Caki2 (cell line): ENCODE measurements at regions not wholly inside any gene's neighbourhood (a gene's known extent, or its start where the extent isn't known, plus 50 kb on each side); places are given as distances from the start of the nearest gene placed in this dataset.
"Not testable (repeated sequence)": the region's sequence is repeated elsewhere in the genome, so short reads cannot be mapped to it uniquely, and the experiment has no call there.

Experiments used
- DNase-seq: peaks from one replicate; pipeline ENCODE4 v3.0.0-alpha.2; 2015; ENCODE audit warnings: low read depth
- in situ Hi-C: cut with HindIII; loops from 2 replicates; pipeline ENCODE4 v1.10.0; 2016; ENCODE audit warnings: low sequenced_read_pairs, low pct_unique_long_range_greater_than_20kb, mixed read lengths

DNA sequence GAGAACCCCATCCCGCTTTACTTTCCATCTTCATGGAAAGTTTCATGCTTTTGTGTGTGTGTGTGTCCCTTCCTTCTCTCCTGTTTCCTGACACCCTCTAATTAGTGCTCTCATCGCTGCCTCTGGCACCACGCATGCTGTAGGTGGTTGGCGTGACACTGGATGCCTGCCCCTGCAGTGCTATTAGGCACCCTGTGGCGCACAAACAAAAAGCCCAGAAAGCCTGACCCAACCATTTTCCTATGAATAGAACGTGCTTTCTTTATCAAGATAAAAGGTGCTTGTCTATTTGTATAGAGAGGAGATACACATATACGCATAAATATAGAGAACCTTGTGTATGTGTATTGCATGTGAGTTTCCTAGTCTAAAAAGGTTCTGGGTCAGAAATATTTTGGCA is 120.8 kb upstream of the CDCA7L start:
- DNase-seq = no peak
- in situ Hi-C loops = no loop called here

DNA sequence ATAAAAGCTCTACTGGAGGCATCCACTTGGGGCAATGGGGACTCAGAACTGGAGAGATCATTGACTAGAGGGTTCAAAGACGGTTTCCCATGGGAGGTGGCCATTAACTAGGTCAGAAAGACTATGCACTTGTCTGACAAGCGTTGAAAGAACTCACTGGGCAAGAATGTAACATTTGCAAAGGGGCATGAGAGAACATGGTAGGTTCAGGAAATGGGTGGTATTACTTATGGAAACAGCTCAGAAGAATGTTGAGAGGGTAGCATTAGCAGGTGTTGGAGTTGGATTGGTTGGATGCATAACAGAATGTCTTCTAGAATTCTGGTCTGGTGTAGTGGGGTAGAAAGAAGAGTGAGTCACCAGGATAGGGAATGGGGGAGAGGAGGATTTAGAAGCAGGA is 119.1 kb upstream of the CDCA7L start:
- DNase-seq = no peak
- in situ Hi-C loops = no loop called here

DNA sequence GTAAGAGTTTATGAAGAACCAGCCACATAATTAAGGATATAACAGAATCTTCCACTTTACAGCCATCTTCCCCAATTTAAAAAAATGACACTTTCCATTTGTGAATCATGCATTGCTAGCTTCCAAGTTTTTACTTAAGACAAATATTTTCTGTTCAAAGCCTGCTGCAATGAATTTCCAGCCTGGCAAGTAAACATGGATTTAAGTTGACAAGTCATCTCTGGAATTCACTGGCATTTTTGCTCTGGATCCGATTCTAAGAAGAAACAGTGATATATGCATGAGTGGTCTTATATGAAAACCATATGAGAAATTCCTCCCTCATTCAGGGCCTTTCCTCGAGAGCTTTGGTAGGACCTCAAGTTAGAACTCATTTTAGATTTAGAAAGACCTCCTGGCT is 116.1 kb upstream of the CDCA7L start:
- no peak for DNase-seq
- in situ Hi-C loops = no loop called here

DNA sequence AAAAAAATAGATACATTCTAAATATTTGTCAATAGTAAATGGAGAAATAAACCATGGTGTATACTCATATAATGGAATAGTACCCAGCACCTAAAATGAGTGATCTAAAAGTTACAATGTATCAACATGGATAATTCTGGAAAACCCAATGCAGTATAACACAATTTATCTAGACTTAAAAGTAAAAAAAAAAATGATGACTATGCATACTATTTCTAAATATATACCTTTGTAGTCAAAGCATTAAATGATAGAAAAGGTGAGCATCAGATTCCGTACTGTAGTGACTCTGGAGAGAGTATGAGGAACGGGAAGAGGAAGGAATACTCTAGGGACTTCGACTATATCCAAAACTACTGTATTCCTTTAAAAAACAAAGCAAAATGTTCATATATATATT is 115.2 kb upstream of the CDCA7L start:
- DNase-seq = no peak
- in situ Hi-C loops = no loop called here

DNA sequence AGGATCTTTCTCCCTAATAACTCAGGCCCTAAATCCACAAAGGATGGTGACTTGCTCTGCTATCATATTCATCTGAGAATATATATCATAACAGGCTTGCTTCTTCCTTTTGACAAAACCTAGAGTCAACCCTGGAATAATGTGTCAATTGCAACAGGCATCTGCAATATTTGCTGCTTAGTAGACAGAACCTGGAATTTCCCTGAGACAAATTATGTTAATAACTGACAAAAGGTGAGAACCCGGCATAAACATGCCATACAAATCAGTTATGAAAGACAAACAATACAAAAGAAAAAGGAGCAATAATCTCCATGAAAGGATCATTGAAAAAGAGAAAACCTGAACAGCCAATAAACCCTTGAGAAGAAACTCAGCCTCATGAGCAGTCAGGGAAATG is 114.5 kb upstream of the CDCA7L start:
- in situ Hi-C loops = no loop called here
- DNase-seq = no peak

DNA sequence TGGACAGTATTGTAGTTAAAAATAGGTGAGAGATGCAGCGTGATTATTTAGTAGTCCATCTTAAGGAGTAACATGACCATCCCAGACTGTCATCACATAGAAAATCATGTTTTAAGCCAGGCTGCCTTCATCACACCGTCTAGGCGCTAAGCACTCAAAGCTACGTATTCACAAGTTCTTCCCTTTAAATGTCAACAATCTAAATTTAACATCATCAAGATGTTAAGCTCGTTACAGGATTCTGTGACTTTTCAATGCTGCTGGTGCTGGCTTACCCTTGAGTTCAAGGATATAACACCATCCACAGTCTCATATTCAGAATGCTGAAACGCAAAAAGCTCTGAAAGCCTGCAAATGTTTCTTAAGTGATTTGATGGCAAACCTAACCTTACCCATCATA is 109.5 kb upstream of the CDCA7L start:
- in situ Hi-C loops = no loop called here
- DNase-seq = no peak

DNA sequence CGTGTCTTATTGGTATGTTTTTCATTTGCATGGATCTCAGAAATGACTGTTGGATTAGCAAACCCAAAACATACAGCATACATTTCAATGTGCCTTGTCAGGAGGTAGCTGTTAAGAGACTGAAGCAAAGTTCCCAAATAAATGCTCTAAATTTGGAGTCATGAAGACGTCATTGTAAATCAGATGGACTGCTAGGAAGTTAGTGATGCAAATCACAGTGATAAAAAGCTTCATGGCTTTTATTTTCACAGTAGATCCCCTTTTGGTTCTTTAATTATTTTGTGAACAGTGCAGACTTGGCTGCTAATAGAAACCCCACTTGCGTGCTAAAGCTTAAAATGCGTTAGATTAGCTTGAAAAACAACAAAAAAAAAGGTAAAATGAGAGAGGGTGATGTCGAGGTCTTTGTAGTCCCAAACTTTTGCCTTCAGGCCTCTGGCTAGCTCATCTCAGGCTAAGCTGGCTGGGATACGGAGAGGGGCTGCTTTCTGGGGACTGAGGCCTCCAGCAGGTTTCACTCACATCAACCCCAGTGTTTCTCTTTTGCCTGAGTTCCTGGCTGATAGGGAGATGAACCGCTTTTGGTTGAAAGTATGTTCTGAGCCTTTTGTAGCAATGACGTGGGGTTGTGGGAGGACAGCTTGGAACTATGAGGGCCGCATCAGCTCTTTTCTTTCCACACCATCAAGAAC is 107.1 kb upstream of the CDCA7L start:
- in situ Hi-C loops = no loop called here
- no peak for DNase-seq

DNA sequence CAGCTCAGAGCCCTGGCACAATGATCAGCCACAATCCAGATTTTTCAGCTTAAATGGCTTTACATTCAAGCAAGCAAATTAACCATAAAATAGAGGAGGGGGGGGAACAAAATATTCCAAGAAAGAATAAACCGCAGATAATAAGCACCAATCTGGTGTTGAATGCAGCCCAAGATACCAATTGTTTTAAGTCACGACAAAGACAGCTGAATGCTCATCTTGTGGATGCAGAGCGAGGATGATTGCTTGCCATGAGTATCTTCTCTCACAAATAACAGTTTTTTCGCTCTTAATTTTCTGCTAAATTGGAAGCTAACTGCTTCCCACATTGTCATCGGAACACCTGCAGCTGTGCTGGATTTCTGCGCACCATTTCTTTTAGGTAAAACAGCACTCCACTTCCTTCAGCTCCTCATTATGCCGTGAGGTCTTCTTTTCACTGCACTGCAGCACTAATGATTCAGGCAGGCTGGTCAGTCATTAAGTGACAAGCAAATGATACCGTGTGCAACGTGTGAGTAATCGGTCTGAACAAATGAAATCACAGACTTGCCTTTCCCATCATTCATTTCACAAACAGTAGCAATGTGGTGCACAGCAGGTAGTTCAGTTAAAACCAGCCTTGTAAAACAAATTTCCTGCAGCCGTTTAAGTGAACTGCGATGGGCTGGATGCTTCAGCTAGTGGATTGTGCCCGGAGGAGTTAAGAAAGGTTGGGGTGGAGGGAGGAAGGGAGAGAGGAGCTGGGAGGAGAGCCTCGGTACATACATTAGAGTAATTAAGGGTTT is 106.4 kb upstream of the CDCA7L start:
- DNase-seq = peak; percentile 26
- in situ Hi-C loops = no loop called here

DNA sequence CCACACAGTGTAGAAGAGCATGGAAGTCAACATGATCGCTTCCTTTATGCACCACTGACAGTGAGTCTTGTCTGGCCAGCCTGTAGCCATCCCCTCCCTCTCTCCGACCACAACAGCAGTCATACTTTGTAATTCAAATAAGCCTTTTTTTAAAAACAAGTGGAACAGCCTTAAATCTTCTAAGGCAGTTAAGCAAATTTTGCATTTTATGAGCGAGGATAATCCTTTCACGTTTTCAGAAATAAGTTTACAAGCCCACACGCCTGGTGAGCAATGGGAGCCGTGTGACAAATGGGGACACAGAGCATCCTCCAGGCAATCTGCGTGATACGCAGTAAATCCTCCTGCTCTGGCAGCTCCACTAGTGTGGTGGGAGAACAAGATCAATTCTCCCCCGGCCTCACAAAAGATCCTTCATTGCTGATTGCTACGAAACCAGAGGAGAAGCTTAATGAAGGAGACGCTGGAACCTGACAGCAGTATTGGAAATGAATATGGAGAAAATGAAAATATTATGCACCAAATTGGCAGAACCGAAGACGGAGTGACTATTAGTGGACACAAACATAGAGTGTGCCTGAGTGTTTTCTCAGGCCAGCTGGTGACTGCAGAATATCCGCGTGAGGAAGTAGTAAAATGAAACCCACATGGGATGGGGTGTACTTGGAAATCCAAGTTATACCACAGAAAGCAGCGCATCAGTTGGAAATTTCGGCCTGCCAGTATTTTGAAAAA is 104.2 kb upstream of the CDCA7L start:
- in situ Hi-C loops = no loop called here
- no peak for DNase-seq

DNA sequence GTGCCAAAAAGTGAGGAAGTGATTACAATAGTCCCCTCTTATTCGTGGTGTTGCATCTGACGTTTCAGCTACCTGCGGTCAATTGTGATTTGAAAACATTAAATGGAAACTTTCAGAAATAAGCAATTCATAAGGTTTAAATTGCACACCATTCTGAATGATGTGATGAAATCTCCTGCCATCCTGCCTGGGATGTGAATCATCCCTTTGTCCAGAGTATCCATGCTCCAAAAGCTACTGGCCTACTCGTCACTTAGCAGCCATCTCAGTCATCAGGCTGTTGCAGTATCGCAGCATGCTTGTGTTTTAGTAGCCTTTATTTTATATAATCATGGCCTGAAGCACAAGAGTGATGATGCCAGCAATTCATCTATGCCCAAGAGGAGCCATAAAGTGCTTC is 97.7 kb upstream of the CDCA7L start:
- in situ Hi-C loops = no loop called here
- no peak for DNase-seq

DNA sequence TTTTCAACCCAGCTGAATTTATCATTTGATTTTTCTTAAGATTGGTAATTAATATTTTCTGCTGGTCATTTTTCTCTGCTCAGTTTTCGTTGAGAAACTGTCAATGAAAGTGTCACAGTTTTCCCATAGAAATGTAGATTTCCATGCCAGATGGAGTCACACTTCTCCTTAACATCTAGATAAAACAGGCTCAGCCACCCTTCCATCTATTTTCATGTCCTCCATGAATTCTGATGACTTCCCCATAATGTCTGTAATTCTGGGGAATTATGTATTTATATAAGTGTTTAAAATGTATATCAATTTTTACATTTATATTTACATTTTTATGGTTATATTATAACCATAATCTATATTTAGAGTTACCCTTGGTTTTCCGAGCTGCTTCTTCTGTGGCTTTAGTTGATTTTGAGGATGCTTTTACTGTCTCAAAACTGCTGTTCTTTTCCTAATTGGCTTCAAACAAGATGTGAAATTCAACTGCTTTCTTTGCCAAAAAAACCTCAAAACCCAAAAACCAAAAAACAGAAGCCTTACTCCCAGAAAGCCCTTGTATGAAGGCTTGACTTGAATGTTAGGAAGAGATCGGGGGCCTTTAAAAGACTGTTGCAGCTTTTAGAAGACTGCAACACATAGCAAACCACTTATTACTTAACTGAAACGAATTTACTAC is 95.4 kb upstream of the CDCA7L start:
- in situ Hi-C loops = no loop called here
- no peak for DNase-seq

DNA sequence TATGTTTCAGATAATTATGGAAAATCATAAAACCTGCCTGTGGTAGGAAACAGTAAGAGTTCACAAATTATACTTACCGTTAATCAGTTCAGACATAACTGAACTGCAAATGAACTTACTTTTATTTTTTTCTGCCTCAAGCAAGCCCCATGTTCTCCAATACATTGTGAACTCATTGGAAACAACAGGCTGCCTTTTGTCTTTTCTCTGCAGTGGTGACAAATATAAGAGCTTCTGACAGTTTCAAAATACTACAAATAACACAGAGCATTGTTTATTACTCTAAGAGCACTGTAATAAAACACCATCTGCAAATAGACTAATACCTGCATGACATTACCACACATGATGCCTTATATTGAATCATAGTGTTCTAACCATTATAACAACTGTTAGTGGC is 94.0 kb upstream of the CDCA7L start:
- in situ Hi-C loops = no loop called here
- no peak for DNase-seq

DNA sequence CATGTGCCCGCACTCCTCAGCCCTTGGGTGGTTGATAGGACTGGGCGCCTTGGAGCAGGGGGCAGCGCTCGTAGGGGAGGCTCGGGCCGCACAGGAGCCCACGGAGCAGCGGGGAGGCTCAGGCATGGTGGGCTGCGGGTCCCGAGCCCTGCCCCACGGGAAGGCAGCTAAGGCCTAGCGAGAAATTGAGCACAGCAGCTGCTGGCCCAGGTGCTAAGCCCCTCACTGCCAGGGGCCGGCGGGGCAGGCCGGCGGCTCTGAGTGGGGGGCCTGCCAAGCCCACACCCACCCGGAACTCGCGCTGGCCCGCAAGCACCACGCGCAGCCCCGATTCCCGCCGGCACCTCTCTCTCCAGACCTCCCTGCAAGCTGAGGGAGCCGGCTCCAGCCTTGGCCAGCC is 86.7 kb upstream of the CDCA7L start:
- DNase-seq, in situ Hi-C loops: not testable (repeated sequence)

DNA sequence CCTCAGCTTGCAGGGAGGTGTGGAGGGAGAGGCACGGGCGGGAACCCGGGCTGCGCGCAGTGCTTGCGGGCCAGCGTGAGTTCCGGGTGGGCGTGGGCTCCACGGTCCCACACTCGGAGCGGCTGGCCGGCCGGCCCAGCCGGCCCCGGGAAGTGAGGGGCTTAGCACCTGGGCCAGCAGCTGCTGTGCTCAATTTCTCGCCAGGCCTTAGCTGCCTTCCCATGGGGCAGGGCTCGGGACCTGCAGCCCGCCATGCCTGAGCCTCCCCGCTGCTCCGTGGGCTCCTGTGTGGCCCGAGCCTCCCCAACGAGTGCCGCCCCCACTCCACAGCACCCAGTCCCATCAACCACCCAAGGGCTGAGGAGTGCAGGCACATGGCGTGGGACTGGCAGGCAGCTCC is 83.0 kb upstream of the CDCA7L start:
- DNase-seq, in situ Hi-C loops: not testable (repeated sequence)

DNA sequence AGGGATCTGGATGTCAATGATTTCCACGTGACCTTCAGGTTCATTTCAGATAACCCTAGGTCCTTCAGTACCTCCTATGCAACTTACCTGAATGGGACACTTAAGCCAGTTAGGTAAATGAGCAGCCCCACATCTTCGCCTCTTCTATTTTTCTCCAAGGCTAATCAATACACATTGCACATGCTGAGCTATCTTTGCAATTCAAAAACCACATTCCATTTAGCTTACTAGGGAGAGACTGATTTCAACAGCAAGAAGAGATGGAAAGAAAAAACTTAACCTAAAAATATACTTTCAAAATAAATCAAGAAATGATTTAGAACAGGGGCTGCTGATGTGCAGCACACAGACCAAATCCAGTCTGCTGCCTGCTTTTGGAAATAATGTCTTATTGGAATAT is 81.8 kb upstream of the CDCA7L start:
- no peak for DNase-seq
- in situ Hi-C loops = no loop called here

DNA sequence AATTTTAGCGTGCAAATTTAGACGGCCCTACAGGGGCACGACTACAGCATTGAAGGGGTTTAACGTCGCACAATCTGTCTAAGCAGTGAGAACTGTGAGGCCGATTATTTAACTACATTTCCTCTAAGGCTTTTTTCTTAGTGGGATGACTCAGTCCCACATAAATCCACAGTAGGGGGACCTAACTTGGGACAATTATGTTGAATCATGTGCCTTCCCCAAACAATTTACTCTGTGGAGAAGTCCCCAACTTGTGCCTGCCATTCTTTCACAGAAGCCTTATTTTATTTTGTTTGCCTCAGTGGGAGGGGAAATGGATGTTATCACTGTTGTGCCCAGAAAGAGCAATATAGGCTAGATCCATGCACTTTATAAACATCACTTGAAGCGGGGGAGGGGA is 80.3 kb upstream of the CDCA7L start:
- in situ Hi-C loops = no loop called here
- DNase-seq = no peak

DNA sequence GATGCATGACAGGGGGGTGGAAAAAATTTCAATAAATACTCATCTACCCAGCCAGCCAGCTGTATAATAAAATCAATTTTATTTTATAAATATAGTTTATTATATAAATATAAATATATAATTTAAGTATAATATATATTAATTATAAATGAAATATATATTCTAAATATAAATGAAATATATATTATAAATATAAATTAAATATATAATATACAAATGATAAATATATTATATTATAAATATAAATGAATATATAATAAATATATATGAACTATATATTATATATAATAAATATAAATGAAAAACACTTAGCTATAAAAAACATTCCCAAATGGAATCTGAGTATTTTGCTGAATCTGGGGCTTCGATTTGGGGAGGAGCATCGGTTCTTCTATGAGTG is 79.4 kb upstream of the CDCA7L start:
- DNase-seq = no peak
- in situ Hi-C loops = no loop called here

DNA sequence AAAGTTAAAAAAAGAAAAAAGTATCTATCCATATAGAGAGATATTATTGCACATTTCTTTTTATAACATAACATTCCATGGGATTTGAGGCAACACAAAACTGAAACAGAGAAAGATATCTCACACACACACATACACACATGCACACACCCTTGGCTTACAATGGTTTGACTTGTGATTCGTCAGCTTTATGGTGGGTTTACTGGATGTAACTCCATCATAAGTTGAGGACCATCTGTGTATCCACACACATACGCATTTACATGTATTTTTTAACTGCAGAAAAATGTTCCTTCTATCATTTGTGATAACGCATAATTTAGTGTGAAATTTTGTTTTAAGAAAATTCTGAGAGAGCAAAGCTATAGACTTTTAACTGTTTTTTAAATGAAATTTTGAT is 74.2 kb upstream of the CDCA7L start:
- in situ Hi-C loops = no loop called here
- DNase-seq = no peak

DNA sequence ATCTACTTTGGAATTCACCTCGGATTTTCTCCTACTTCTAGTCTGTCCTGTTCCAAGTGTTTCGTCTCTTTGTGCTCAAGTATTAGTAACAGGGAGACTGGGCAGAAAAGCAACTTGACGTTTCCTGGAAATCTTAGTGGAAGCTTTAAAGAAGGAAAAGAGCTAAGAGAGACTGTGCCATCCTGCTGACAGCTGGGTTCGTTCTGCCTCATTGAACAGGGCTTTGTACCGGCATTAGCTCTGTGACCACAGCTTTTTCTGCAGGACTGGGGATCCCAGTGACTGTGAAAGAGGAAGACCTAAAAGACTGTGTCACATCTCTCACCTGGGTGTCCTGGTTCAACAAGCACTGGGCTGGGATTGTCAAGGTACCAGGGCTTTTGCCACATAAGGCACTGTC is 70.8 kb upstream of the CDCA7L start:
- DNase-seq = no peak
- in situ Hi-C loops = no loop called here
